Vagina (tissue), 2 donors: ENCODE measurements at regions not wholly inside any gene's neighbourhood (a gene's known extent, or its start where the extent isn't known, plus 50 kb on each side); places are given as distances from the start of the nearest gene placed in this dataset.
A peak's percentile ranks its signal among the peaks of the same experiment; 100 is the strongest.

Source experiments
- DNase-seq, 2 donors: peaks; one replicate each; pipeline ENCODE4 v3.0.0-alpha.2; 2017; ENCODE audit errors: extremely low spot score in 2 of 2
- H3K27ac ChIP-seq: fragments of 200-600 bp; sonication (generic); one replicate; pipeline ENCODE4 v1.5.1; 2019
- H3K27me3 ChIP-seq: fragments of 200-600 bp; sonication (generic); one replicate; pipeline ENCODE4 v1.5.1; 2019
- H3K36me3 ChIP-seq, 2 donors: fragments of 200-600 bp; sonication (generic); one replicate each; pipeline ENCODE4 v1.5.1; 2017 to 2019
- H3K4me1 ChIP-seq: fragments of 200-600 bp; sonication (generic); one replicate; pipeline ENCODE4 v1.5.1; 2019
- H3K4me3 ChIP-seq, 2 donors: fragments of 200-600 bp; sonication (generic); 1 replicate in 1 of 2; 2 replicates in 1 of 2; pipeline ENCODE4 v1.5.1; 2016 to 2019
- H3K9me3 ChIP-seq: fragments of 200-600 bp; sonication (generic); one replicate; pipeline ENCODE4 v1.5.1; 2019
- CTCF ChIP-seq, 3 experiments: fragments of 450-650 bp in 2 of 3; fragments of 200-600 bp in 1 of 3; sonication (generic) in 1 of 3; IDR thresholded peaks; one replicate each; pipeline ENCODE4 v1.5.1; 2017 to 2019; ENCODE audit warnings: antibody characterized with exemption in 3 of 3, mild to moderate bottlenecking in 2 of 3, moderate library complexity in 2 of 3
- POLR2A ChIP-seq, 2 donors: fragments of 450-650 bp; IDR thresholded peaks; one replicate each; pipeline ENCODE4 v1.6.1; 2017; ENCODE audit warnings: antibody characterized with exemption in 2 of 2, mild to moderate bottlenecking in 2 of 2, moderate library complexity in 2 of 2
- POLR2AphosphoS5 ChIP-seq, 2 donors: sonication (generic); formaldehyde crosslinking; IDR thresholded peaks; one replicate each; pipeline ENCODE4 v1.9.0; 2017; ENCODE audit warnings: antibody characterized with exemption in 2 of 2, mild to moderate bottlenecking in 2 of 2, low read depth in 1 of 2; ENCODE audit not compliant: insufficient read depth in 1 of 2
- intact Hi-C: fragments of 100-400 bp; cut with DNase I; formaldehyde crosslinking; loops from one replicate; pipeline ENCODE4 v1.15.1; 2023

GRCh38 chr6:168971549-168971948 is 282.1 kb downstream of the THBS2 start:
- H3K27me3 ChIP-seq: no peaks in the 10 kb centered on the region
- H3K9me3 ChIP-seq: no peaks in the 10 kb centered on the region
- intact Hi-C loops: no loop called here
- no peaks in the 10 kb centered on the region for H3K4me1 ChIP-seq
- H3K36me3 ChIP-seq: no peaks in the 10 kb centered on the region
- H3K27ac ChIP-seq: no peak overlapping the region
- DNase-seq: no peak
- H3K4me3 ChIP-seq: no peak overlapping the region
- TF ChIP-seq CTCF (IDR thresholded peaks at IDR 0.05) (no peak), POLR2AphosphoS5 (IDR thresholded peaks at IDR 0.05; ENCODE audit: insufficient read depth in 1 of 2, low read depth in 1 of 2) (no peak), POLR2A (IDR thresholded peaks at IDR 0.05) (no peak)

GRCh38 chr6:168968801-168969200 is 284.8 kb downstream of the THBS2 start:
- no peak for DNase-seq
- no peaks in the 10 kb centered on the region for H3K27me3 ChIP-seq

GRCh38 chr6:168968228-168968627 is 285.4 kb downstream of the THBS2 start:
- DNase-seq: no peak
- TF ChIP-seq POLR2AphosphoS5 (IDR thresholded peaks at IDR 0.05; ENCODE audit: insufficient read depth in 1 of 2, low read depth in 1 of 2): no peak
- TF ChIP-seq CTCF (IDR thresholded peaks at IDR 0.05): no peak
- no peak for TF ChIP-seq POLR2A (IDR thresholded peaks at IDR 0.05)
- H3K4me1 ChIP-seq: peaks cover 8% of the 10 kb centered on the region
- no peaks in the 10 kb centered on the region for H3K36me3 ChIP-seq
- no peak overlapping the region for H3K4me3 ChIP-seq
- intact Hi-C loops: no loop called here
- no peaks in the 10 kb centered on the region for H3K9me3 ChIP-seq
- H3K27me3 ChIP-seq: no peaks in the 10 kb centered on the region
- H3K27ac ChIP-seq: no peak overlapping the region

More at GRCh38 chr6:168968801-168969200, 284.8 kb downstream of the THBS2 start:
- TF ChIP-seq POLR2AphosphoS5 (IDR thresholded peaks at IDR 0.05; ENCODE audit: insufficient read depth in 1 of 2, low read depth in 1 of 2) (no peak), CTCF (IDR thresholded peaks at IDR 0.05) (no peak), POLR2A (IDR thresholded peaks at IDR 0.05) (no peak)
- no peak overlapping the region for H3K27ac ChIP-seq
- intact Hi-C loops: no loop called here
- no peaks in the 10 kb centered on the region for H3K9me3 ChIP-seq
- H3K4me3 ChIP-seq: no peak overlapping the region
- H3K36me3 ChIP-seq: no peaks in the 10 kb centered on the region
- H3K4me1 ChIP-seq: peaks cover 5% of the 10 kb centered on the region

DNA sequence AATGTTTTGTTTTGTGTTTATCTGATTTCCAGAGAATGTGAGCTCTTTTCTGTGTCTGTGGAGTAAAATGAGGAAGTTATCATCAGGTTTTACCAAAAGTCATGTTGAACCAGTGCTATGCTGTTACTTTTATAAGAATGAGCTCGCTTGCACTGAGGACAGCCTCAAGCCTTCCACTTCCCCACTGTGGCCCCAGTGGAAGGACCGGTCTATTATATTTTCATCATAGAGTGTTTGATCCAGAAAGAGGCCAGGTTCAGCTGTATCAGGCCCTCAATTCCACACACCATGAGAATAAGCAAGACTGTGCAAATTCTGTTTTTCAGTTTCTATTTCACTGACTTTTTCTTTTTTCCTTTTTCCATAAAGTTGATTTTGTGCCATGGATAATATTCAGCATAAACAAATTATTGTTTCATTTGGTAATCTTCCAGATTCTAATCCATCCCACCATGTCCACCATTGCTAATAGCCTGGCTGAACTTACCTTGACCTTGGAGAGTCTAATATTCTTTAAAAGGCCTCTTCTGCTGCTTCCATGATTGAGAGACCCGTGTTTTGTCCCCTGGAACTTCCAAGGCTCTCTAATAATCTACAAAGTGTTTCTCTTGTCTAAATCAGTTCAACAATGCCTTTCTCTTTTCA is 286.2 kb downstream of the THBS2 start:
- DNase-seq: no peak
- H3K9me3 ChIP-seq: no peaks in the 10 kb centered on the region
- TF ChIP-seq CTCF (IDR thresholded peaks at IDR 0.05) (no peak), POLR2A (IDR thresholded peaks at IDR 0.05) (no peak), POLR2AphosphoS5 (IDR thresholded peaks at IDR 0.05; ENCODE audit: insufficient read depth in 1 of 2, low read depth in 1 of 2) (no peak)
- H3K27me3 ChIP-seq: no peaks in the 10 kb centered on the region
- no peak overlapping the region for H3K4me3 ChIP-seq
- H3K4me1 ChIP-seq: peaks cover 8% of the 10 kb centered on the region
- H3K27ac ChIP-seq: peak overlapping the region; percentile 36
- no peaks in the 10 kb centered on the region for H3K36me3 ChIP-seq
- intact Hi-C loops: no loop called here

DNA sequence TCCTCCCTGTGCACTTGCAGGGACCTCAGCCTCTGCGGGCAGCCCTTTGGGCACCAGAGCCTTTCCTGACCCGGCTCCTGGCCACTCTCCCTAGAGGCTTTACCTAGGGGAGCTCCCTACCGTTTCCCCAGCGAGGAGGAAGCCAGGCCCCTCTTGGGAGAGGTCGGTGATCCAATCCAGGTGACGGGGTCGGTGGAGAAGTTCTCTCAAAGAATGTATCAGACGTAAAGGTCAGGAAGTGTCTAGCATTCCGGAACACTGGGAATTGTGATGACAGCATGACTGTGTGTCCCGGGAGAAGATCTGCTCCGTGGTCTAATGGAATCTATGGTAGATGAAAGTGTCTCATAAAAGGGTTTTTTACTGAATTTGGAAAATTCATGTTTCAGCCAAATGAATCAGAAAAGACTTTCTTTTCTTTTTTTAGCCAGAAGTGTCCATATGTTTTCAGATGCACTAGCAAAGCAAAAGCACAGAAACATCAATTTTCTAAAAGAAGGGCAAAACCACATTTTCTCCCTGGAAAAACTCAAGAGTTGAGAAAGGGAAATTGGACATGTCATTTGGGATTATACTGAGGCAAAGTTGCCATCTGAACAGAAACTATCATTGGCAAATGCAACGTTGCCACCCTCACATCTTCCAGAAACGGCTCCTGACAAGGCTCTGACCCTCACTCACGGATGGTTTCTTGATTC is 289.4 kb downstream of the THBS2 start:
- H3K27ac ChIP-seq: peak overlapping the region; percentile 74
- no peaks in the 10 kb centered on the region for H3K27me3 ChIP-seq
- no peak for DNase-seq
- TF ChIP-seq POLR2AphosphoS5 (IDR thresholded peaks at IDR 0.05; ENCODE audit: insufficient read depth in 1 of 2, low read depth in 1 of 2): peak in 1 of 2 donors; percentile 20
- no peak for TF ChIP-seq CTCF (IDR thresholded peaks at IDR 0.05)
- no peak for TF ChIP-seq POLR2A (IDR thresholded peaks at IDR 0.05)
- H3K36me3 ChIP-seq: no peaks in the 10 kb centered on the region
- no peak overlapping the region for H3K4me3 ChIP-seq
- intact Hi-C loops: no loop called here
- peaks cover 8% of the 10 kb centered on the region for H3K4me1 ChIP-seq
- no peaks in the 10 kb centered on the region for H3K9me3 ChIP-seq
